ENCODE measurements at regions not wholly inside any gene's neighbourhood (a gene's known extent, or its start where the extent isn't known, plus 50 kb on each side); places are given as distances from the start of the nearest gene placed in this dataset.

DNA sequence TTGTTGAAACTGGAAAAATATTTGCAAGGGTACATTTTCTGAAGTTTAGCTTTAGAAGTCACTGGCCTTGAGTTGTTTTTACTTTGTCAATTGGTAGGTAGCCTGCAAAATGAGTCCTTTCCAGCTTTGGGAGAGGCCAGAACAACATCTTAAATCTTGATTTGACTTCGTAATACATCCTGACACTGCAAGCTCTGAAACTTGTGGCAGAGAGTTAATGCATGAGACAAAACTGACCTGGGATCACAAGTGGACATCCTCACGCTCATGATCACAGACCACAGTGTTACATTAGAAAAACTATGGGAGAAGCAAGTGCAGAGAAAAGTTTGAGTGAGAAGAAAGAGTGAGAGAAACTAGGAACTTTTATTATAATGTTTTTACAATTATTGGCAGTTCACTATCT lies 550.9 kb downstream of the USP25 start:
- DNase-seq (ENCODE audit: low spot score in 2 of 2), result no peak
- H3K36me3 ChIP-seq, result no peaks in the 10 kb centered on the region
- peak overlapping the region; percentile 38 for H3K4me3 ChIP-seq
- TF ChIP-seq CTCF (IDR thresholded peaks at IDR 0.05), result no peak
- TF ChIP-seq POLR2AphosphoS5 (IDR thresholded peaks at IDR 0.05), result no peak
- peaks cover 3% of the 10 kb centered on the region for H3K4me1 ChIP-seq
- peak overlapping the region; percentile 67 for H3K27ac ChIP-seq
- WGBS, result 44% methylated on average over 2 of the region's 2 CpGs
- no peaks in the 10 kb centered on the region for H3K27me3 ChIP-seq
- no peaks in the 10 kb centered on the region for H3K9me3 ChIP-seq

DNA sequence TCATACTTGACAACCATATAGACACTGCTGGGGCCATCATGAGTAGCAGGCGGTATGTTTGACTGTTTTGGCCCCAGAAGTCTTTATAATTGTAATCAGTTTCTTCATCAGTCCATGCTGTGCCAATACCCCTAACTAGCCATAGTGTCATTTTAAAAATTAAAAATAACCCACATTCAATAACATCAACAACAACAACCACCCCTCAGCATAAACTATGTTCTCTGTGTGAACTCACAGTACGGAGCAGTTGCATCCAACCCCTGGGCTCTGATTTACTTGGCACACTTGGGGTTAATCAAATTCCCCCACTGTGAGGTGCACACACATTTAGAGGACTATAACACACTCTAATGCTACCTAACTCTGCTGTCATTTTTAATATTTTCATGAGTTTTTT lies 553.7 kb downstream of the USP25 start:
- H3K36me3 ChIP-seq, result no peaks in the 10 kb centered on the region
- H3K9me3 ChIP-seq, result no peaks in the 10 kb centered on the region
- WGBS, result 91% methylated on average over 2 of the region's 2 CpGs
- DNase-seq (ENCODE audit: low spot score in 2 of 2), result no peak
- H3K27ac ChIP-seq, result no peak overlapping the region
- no peaks in the 10 kb centered on the region for H3K27me3 ChIP-seq
- TF ChIP-seq POLR2A (IDR thresholded peaks at IDR 0.05), result no peak
- no peak for TF ChIP-seq EP300 (IDR thresholded peaks at IDR 0.05)
- TF ChIP-seq POLR2AphosphoS5 (IDR thresholded peaks at IDR 0.05), result no peak
- TF ChIP-seq CTCF (IDR thresholded peaks at IDR 0.05), result no peak
- no peak overlapping the region for H3K4me3 ChIP-seq
- peaks cover 3% of the 10 kb centered on the region for H3K4me1 ChIP-seq

DNA sequence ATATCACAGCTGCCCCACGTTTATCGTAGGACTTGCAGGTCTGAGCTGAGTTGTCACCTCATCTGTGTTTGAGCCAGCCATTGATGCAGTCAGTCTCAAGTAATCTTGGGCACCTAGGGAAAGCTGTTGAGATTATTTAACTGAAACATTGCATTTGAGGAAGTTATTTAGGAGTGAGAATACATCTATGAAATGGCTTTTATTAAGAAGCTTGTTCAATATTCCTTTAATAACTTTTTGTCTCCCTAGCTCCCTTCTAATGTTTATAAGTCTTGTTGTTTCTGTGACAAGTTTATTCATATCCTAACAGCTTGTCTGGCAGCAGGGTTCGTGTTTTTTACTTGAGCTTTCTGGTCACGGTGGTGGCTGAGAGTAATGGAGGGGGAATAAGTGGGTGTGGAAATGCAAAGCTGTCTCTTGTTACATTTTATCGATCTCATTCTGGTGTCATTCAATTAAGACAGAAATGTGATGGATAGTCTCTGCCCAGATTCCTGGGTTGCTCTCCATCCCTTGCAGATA lies 555.9 kb downstream of the USP25 start:
- H3K27me3 ChIP-seq, result no peaks in the 10 kb centered on the region
- peaks cover 3% of the 10 kb centered on the region for H3K4me1 ChIP-seq
- no peak overlapping the region for H3K4me3 ChIP-seq
- H3K9me3 ChIP-seq, result no peaks in the 10 kb centered on the region
- 61% methylated on average over 5 of the region's 5 CpGs for WGBS
- DNase-seq (ENCODE audit: low spot score in 2 of 2), result no peak
- TF ChIP-seq CTCF (IDR thresholded peaks at IDR 0.05) (no peak), EP300 (IDR thresholded peaks at IDR 0.05) (no peak), POLR2A (IDR thresholded peaks at IDR 0.05) (no peak), POLR2AphosphoS5 (IDR thresholded peaks at IDR 0.05) (no peak)
- no peak overlapping the region for H3K27ac ChIP-seq
- H3K36me3 ChIP-seq, result no peaks in the 10 kb centered on the region

DNA sequence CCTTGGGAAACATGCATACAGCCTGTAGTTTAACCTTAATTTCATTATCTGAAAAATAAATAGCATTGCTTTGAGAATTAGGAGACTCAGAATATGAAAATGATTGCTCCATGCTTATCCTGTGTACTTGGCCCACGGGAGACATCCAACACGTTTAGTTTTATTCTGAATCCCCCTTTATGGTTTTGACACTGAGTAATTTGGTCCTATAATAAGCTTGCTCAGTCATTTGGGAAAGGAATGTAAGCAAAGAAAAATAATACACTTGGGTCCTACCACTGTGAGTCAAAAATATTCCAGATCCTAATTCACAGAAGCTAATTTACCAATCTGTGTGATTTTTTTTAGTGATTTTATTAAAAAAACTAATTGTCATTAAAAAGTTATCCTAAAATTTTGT lies 557.3 kb downstream of the USP25 start:
- 65% methylated on average over 2 of the region's 2 CpGs for whole genome bisulfite sequencing
- Histone ChIP-seq H3K27me3 (no peaks in the 10 kb centered on the region), H3K36me3 (no peaks in the 10 kb centered on the region), H3K27ac (no peak overlapping the region), H3K9me3 (no peaks in the 10 kb centered on the region), H3K4me3 (no peak overlapping the region), H3K4me1 (no peaks in the 10 kb centered on the region)
- TF ChIP-seq POLR2AphosphoS5 (IDR thresholded peaks at IDR 0.05) (no peak), CTCF (IDR thresholded peaks at IDR 0.05) (no peak), POLR2A (IDR thresholded peaks at IDR 0.05) (no peak), EP300 (IDR thresholded peaks at IDR 0.05) (no peak)
- DNase-seq (ENCODE audit: low spot score in 2 of 2), result no peak

- H3K9me3 ChIP-seq, result no peaks in the 10 kb centered on the region
- WGBS, result 92% methylated on average over 7 of the region's 7 CpGs
- DNase-seq (ENCODE audit: low spot score in 2 of 2), result no peak
- H3K36me3 ChIP-seq, result no peaks in the 10 kb centered on the region
- H3K27ac ChIP-seq, result no peak overlapping the region
- H3K4me1 ChIP-seq, result no peaks in the 10 kb centered on the region
- TF ChIP-seq POLR2AphosphoS5 (IDR thresholded peaks at IDR 0.05) (no peak), POLR2A (IDR thresholded peaks at IDR 0.05) (no peak), CTCF (IDR thresholded peaks at IDR 0.05) (no peak), EP300 (IDR thresholded peaks at IDR 0.05) (no peak)
- H3K27me3 ChIP-seq, result no peaks in the 10 kb centered on the region
- no peak overlapping the region for H3K4me3 ChIP-seq
Measured at GRCh38 chr21:16291296-16291695, 561.5 kb downstream of the USP25 start.

Data from suprapubic skin (tissue), 4 donors.